Fibroblast of mammary gland (primary cell): ENCODE measurements at regions not wholly inside any gene's neighbourhood (a gene's known extent, or its start where the extent isn't known, plus 50 kb on each side); places are given as distances from the start of the nearest gene placed in this dataset.

Experiments used
- DNase-seq: peaks from one replicate; pipeline ENCODE4 v3.0.0-alpha.2; 2010; ENCODE audit warnings: low read depth
- H3K4me3 ChIP-seq: 2 replicates; pipeline ENCODE4 v1.5.1; 2011; ENCODE audit warnings: low read depth, mild to moderate bottlenecking, low read length, moderate library complexity; ENCODE audit not compliant: control insufficient read depth
- CTCF ChIP-seq: conservative IDR thresholded peaks from 2 replicates; pipeline ENCODE4 v1.5.1; 2011; ENCODE audit warnings: low read depth, low read length, inconsistent platforms; ENCODE audit not compliant: control insufficient read depth, insufficient read depth

DNA sequence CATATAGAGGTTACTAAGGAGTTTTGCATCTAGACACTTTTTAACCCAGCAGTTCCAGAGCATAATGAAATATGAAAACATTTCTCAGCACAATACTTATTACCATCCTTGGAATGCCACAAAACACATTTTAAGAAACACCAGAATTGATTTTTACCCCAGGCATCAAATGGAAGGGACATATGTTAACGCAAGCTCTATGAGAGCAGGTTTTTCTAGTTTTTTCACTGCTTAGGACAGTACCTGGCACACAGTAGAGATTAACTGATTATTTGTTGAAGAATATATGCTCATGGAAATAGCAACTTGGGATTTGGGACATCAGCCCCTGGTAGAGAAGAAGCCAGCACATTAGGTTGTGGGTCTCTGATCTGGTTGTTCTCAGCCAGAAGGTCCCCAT lies 67.0 kb upstream of the ARID5B start:
- H3K4me3 ChIP-seq = no peak overlapping the region
- DNase-seq = no peak
- no peak for TF ChIP-seq CTCF

GRCh38 chr10:61835069-61835945 lies 66.2 kb upstream of the ARID5B start:
- H3K4me3 ChIP-seq = no peak overlapping the region
- peak; percentile 87 for DNase-seq
- peak; percentile 66 for TF ChIP-seq CTCF

- TF ChIP-seq CTCF = no peak
- no peak overlapping the region for H3K4me3 ChIP-seq
- peak; percentile 54 for DNase-seq
Observed at GRCh38 chr10:61835946-61836887, 65.3 kb upstream of the ARID5B start.

DNA sequence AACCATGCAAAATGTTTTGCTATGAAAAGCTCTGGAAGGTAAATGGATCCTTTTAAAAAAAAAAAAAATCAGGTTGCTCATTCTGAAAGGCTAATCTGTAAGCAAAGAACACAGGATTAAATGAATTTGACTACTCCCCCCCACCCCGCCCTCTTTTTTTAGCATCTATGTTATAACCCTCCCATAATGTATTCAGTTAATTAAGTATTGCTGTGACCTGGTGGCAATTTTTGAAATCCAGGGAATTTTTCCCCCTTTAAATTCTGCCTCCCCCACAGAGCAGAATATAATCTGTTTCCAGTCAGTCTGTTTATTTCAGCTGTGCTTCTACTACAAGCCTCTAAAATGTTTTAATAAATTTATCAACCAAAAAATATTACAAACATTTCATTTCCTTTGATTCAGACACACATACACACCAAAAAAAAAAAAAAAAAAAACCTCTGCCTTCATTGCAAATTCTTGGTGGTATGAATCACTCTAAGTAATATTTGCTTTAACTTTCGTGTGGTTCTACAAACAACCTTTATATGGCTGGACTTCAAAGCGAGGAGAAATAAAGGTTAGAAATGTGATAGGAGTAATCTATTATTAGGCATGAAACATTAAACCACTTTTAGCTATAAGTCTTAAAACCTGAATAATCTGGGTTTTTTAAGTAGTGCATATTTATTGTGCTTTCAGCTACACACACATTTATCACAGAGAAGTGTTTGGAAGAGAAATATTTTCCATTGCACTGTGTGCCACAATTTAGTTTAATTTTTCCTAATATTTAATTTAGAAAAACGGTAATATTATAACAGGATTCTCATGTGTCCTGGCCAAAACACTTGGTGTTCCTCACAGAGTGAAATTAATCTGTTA lies 64.4 kb upstream of the ARID5B start:
- no peak for TF ChIP-seq CTCF
- DNase-seq = peak; percentile 63
- no peak overlapping the region for H3K4me3 ChIP-seq

DNA sequence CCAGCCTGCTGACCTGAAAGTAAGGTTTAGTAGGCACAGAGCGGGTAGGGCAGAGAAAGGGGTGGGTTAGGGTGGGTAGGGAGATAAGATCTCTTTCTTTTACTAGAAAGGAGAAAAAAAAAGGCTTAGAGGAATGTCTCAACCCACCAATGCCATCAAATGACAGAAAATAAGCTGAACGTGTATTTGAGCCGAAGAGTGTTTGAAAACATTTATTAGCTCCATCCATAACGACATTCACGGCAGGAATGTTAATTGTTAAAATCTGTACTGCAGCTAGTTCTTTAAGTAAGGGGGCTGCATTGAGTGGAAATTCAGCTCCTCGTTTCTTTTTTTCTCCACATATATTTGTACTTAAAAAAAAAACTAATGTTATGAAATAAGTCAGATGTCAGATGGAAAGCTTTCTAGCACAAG lies 63.7 kb upstream of the ARID5B start:
- TF ChIP-seq CTCF = no peak
- H3K4me3 ChIP-seq = no peak overlapping the region
- peak; percentile 25 for DNase-seq

DNA sequence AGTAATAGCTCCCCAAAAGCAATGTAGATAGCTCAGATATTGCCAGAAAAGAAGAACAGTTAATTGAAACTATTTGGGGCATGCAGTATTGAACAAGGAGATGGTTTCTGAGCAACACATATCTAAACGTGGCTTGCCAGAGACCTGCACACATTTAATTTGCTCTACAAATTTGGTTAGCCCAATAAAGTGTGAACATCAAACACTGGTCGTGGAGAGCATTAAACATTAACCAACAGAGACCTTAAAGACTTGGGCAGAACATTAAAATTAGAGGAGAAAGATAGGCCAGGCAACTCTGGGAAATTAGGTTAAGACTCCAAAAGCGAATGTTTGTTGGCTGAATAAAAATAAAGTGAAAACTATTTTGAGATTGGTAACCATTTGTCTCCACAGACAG lies 61.6 kb upstream of the ARID5B start:
- no peak overlapping the region for H3K4me3 ChIP-seq
- no peak for DNase-seq
- no peak for TF ChIP-seq CTCF
